Loucy (cell line): ENCODE measurements at regions not wholly inside any gene's neighbourhood (a gene's known extent, or its start where the extent isn't known, plus 50 kb on each side); places are given as distances from the start of the nearest gene placed in this dataset.

Experiments used
- CTCF ChIP-seq: fragments of 200-600 bp; sonication (generic); conservative IDR thresholded peaks from 2 replicates; pipeline ENCODE4 v1.5.1; 2014; ENCODE audit warnings: mild to moderate bottlenecking, antibody characterized with exemption, low read length
- EZH2phosphoT487 ChIP-seq: fragments of 200-600 bp; IDR thresholded peaks from 2 replicates; pipeline ENCODE4 v1.6.1; 2018; ENCODE audit warnings: antibody characterized with exemption, mild to moderate bottlenecking, moderate library complexity, borderline replicate concordance

GRCh38 chr1:218817071-218817470, 356.6 kb upstream of the LYPLAL1 start:
- TF ChIP-seq CTCF = no peak
- TF ChIP-seq EZH2phosphoT487 = no peak
